Mucosa of descending colon (tissue), 3 donors: ENCODE measurements at regions not wholly inside any gene's neighbourhood (a gene's known extent, or its start where the extent isn't known, plus 50 kb on each side); places are given as distances from the start of the nearest gene placed in this dataset.

Experiments used
- ATAC-seq: fragments of 200-7000 bp; cut with Tn5 transposase; one replicate; pipeline ENCODE4 v1.9.1; 2020; ENCODE audit warnings: mild to moderate bottlenecking, moderate library complexity
- DNase-seq, 3 donors: peaks; one replicate each; pipeline ENCODE4 v3.0.0-alpha.2; 2020
- H3K36me3 ChIP-seq: fragments of 200-600 bp; one replicate; pipeline ENCODE4 v1.8.0; 2021; ENCODE audit warnings: low read depth, mild to moderate bottlenecking
- H3K4me1 ChIP-seq: fragments of 200-600 bp; one replicate; pipeline ENCODE4 v1.8.0; 2021; ENCODE audit warnings: low read depth, mild to moderate bottlenecking
- H3K4me3 ChIP-seq: fragments of 200-600 bp; one replicate; pipeline ENCODE4 v1.8.0; 2021; ENCODE audit warnings: mild to moderate bottlenecking
- H3K9me3 ChIP-seq: fragments of 200-600 bp; one replicate; pipeline ENCODE4 v1.8.0; 2021; ENCODE audit warnings: mild to moderate bottlenecking
- intact Hi-C, 2 donors: fragments of 100-400 bp; cut with DNase I in 1 of 2; cut with micrococcal nuclease in 1 of 2; formaldehyde crosslinking; loops; one replicate each; pipeline versions ENCODE4 v1.11.0 to v1.11.1; 2022; cut with DNase I, micrococcal nuclease
- TF ChIP-seq, protein P1 (sequence below): fragments of 200-600 bp; IDR thresholded peaks from one replicate; pipeline ENCODE4 v1.8.0; 2022; ENCODE audit warnings: antibody characterized with exemption, mild to moderate bottlenecking
- donor health status: DM: no; HTN: no; CAD: no; lungs with moderate emphysema.
- donor health status: DM: no; HTN: no; CAD: no.
- donor health status: DM: no; HTN: yes; CAD: no.

DNA sequence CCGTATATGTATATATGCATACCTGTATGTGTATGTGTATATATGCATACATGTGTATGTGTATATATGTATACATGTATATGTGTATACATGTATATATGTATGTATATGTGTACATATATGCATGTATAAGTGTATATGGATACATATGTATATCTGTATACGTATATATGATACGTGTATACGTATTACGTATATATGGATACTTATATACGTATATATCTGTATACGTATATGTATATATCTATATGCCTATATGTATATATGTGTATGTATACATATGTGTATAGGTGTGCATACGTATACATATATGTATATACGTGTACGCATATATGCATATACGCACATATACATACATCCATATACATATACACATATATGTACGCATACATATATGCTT lies 681.6 kb upstream of the ANO3 start:
- peaks cover 5% of the 10 kb centered on the region for H3K9me3 ChIP-seq
- no peaks in the 10 kb centered on the region for H3K4me1 ChIP-seq
- TF ChIP-seq, protein P1, sequence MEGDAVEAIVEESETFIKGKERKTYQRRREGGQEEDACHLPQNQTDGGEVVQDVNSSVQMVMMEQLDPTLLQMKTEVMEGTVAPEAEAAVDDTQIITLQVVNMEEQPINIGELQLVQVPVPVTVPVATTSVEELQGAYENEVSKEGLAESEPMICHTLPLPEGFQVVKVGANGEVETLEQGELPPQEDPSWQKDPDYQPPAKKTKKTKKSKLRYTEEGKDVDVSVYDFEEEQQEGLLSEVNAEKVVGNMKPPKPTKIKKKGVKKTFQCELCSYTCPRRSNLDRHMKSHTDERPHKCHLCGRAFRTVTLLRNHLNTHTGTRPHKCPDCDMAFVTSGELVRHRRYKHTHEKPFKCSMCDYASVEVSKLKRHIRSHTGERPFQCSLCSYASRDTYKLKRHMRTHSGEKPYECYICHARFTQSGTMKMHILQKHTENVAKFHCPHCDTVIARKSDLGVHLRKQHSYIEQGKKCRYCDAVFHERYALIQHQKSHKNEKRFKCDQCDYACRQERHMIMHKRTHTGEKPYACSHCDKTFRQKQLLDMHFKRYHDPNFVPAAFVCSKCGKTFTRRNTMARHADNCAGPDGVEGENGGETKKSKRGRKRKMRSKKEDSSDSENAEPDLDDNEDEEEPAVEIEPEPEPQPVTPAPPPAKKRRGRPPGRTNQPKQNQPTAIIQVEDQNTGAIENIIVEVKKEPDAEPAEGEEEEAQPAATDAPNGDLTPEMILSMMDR = no peak
- no peak overlapping the region for H3K4me3 ChIP-seq
- no peaks in the 10 kb centered on the region for H3K36me3 ChIP-seq
- intact Hi-C loops = no loop called here
- ATAC-seq (no peak), DNase-seq (no peak)

DNA sequence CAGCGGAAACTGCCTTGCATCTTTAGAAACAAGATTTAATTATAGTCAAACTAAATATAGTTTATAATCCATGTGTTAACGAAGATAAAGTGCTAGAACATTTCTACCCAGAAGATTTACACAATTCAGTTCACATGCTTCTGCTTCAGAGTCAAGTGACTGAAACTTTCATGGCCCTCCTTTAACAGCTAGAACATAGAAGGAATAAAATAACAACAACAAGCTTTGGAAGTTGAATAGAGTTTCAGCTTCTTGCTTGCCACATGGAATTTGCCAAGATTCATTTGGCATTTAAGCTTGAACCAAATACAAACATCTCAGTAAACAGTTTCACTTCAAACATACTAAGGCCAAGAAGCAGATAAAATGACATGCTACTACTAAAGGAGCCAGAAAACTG lies 676.3 kb upstream of the ANO3 start:
- no peak for ATAC-seq
- H3K4me1 ChIP-seq = no peaks in the 10 kb centered on the region
- TF ChIP-seq, protein P1 = no peak
- no peaks in the 10 kb centered on the region for H3K9me3 ChIP-seq
- H3K36me3 ChIP-seq = no peaks in the 10 kb centered on the region
- no peak overlapping the region for H3K4me3 ChIP-seq
- DNase-seq = no peak
- intact Hi-C loops = no loop called here

DNA sequence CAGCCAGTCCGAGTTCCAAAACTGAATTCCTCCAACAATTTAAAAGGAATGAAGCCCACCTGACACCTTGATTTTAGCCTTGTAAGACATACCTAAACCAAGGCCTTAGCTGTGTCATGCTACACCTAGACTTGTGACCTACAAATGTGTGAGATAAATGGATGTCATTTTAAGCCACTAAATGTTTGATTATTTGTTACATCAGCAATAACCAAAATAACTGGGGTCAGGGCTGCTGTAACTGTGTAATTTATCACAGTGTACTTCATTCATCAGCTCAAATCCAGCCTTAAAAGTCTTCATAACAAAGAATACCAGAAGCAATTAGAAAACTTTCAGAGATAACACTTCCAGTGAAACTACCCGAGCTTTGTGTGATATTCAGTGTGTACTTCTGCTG lies 673.0 kb upstream of the ANO3 start:
- Histone ChIP-seq H3K36me3 (no peaks in the 10 kb centered on the region), H3K4me1 (no peaks in the 10 kb centered on the region), H3K4me3 (no peak overlapping the region), H3K9me3 (no peaks in the 10 kb centered on the region)
- DNase-seq (no peak), ATAC-seq (no peak)
- intact Hi-C loops = no loop called here
- TF ChIP-seq, protein P1 = no peak

DNA sequence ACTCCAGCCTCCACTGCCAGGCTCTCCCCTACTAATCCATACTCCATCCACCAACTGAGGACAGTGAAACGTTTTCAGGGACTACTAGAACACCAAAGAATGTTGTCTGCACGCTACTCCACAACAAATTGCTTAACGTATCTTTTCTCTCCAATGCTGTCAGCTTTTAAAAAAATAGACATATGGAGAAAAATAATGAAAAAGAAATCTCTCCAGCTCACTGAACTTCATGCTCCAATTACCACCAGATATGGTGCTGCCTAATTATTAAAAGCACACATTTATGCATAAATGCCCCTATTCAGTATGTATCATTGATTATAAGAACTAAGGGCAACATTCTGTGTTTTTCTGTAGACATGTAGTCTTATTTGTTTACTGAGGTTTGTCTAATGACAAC lies 672.2 kb upstream of the ANO3 start:
- TF ChIP-seq, protein P1 = no peak
- no peak for ATAC-seq
- no peak overlapping the region for H3K4me3 ChIP-seq
- H3K36me3 ChIP-seq = no peaks in the 10 kb centered on the region
- no peaks in the 10 kb centered on the region for H3K9me3 ChIP-seq
- DNase-seq = no peak
- intact Hi-C loops = no loop called here
- no peaks in the 10 kb centered on the region for H3K4me1 ChIP-seq

DNA sequence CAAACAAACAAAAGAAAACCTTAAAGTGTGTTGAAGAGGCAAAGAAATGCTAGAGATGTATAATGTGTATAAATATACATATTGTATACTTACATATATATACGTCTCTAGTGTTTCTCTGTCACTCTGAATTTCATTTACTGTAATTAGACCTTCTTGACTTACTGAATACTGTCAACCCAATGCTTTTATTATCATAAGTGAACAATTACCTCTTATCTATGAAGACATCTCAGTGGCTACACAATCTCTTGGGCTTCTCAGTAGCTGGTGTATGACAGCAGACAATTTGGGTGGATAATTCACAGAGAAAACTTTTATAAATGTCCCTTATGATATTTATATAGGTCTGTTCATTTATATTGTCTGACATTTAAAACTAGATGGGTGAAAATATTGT lies 664.1 kb upstream of the ANO3 start:
- intact Hi-C loops = no loop called here
- ATAC-seq = no peak

DNA sequence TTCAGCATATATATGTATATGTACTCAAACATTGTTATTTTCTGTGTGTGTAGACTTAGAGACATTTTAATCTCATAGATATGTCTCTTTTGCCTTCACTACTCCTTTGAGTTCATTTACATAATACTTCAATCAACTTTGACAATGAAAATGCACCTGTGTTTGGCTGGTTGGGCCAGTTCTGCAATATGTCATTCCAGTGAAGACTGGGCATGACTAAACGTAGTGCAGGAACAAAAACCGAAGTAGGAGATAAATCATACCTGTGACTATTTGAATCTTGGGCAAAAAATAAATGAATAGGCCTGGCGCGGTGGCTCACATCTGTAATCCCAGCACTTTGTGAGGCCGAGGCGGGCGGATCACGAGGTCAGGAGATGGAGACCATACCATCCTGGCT lies 640.0 kb upstream of the ANO3 start:
- Histone ChIP-seq H3K9me3 (peaks cover 4% of the 10 kb centered on the region), H3K36me3 (no peaks in the 10 kb centered on the region), H3K4me1 (no peaks in the 10 kb centered on the region), H3K4me3 (no peak overlapping the region)
- no peak for DNase-seq
- intact Hi-C loops = no loop called here
- TF ChIP-seq, protein P1 = no peak
- no peak for ATAC-seq

More for the DNA sequence above, 664.1 kb upstream of the ANO3 start:
- no peak for DNase-seq
- Histone ChIP-seq H3K4me3 (no peak overlapping the region), H3K36me3 (no peaks in the 10 kb centered on the region), H3K4me1 (no peaks in the 10 kb centered on the region), H3K9me3 (no peaks in the 10 kb centered on the region)
- TF ChIP-seq, protein P1 = no peak
